Lower lobe of right lung (tissue), 2 donors: ENCODE measurements at regions not wholly inside any gene's neighbourhood (a gene's known extent, or its start where the extent isn't known, plus 50 kb on each side); places are given as distances from the start of the nearest gene placed in this dataset.

Experiments
- ATAC-seq, 2 donors: fragments of 200-7000 bp; cut with Tn5 transposase; one replicate each; pipeline ENCODE4 v1.9.1; 2020 to 2022; ENCODE audit warnings: mild to moderate bottlenecking in 2 of 2, moderate library complexity in 2 of 2
- DNase-seq: peaks from one replicate; pipeline ENCODE4 v3.0.0-alpha.2; 2020
- H3K27ac ChIP-seq: fragments of 200-600 bp; one replicate; pipeline ENCODE4 v1.8.0; 2022
- H3K27me3 ChIP-seq: fragments of 200-600 bp; one replicate; pipeline ENCODE4 v1.8.0; 2022; ENCODE audit warnings: low read depth
- H3K36me3 ChIP-seq: fragments of 200-600 bp; one replicate; pipeline ENCODE4 v1.8.0; 2022; ENCODE audit warnings: mild to moderate bottlenecking
- H3K4me1 ChIP-seq: fragments of 200-600 bp; one replicate; pipeline ENCODE4 v1.8.0; 2022
- H3K4me3 ChIP-seq: fragments of 200-600 bp; one replicate; pipeline ENCODE4 v1.8.0; 2022; ENCODE audit warnings: mild to moderate bottlenecking
- H3K9me3 ChIP-seq: fragments of 200-600 bp; one replicate; pipeline ENCODE4 v1.8.0; 2022
- CTCF ChIP-seq: fragments of 200-600 bp; IDR thresholded peaks from one replicate; pipeline ENCODE4 v1.8.0; 2022; ENCODE audit warnings: antibody characterized with exemption, mild to moderate bottlenecking
- intact Hi-C: fragments of 100-400 bp; cut with DNase I; formaldehyde crosslinking; loops from one replicate; pipeline ENCODE4 v1.11.0; 2022
- donor health status: DM: no; HTN: yes; CAD: no; lungs with severe emphysema.

- no peak for ATAC-seq
- Histone ChIP-seq H3K36me3 (no peaks in the 10 kb centered on the region), H3K27ac (no peak overlapping the region), H3K9me3 (no peaks in the 10 kb centered on the region), H3K4me1 (no peaks in the 10 kb centered on the region), H3K27me3 (no peaks in the 10 kb centered on the region), H3K4me3 (no peak overlapping the region)
- no peak for TF ChIP-seq CTCF
- DNase-seq, result no peak
- intact Hi-C loops, result no loop called here
Observed at GRCh38 chr5:40037713-40038112, 612.9 kb upstream of the DAB2 start.

GRCh38 chr5:40034441-40034840 lies 609.7 kb upstream of the DAB2 start:
- no peak for TF ChIP-seq CTCF
- DNase-seq (no peak), ATAC-seq (no peak)
- H3K4me1 ChIP-seq, result no peaks in the 10 kb centered on the region
- H3K27ac ChIP-seq, result no peak overlapping the region
- no peak overlapping the region for H3K4me3 ChIP-seq
- no peaks in the 10 kb centered on the region for H3K27me3 ChIP-seq
- no peaks in the 10 kb centered on the region for H3K36me3 ChIP-seq
- intact Hi-C loops, result no loop called here
- H3K9me3 ChIP-seq, result no peaks in the 10 kb centered on the region

GRCh38 chr5:40033411-40033810 lies 608.6 kb upstream of the DAB2 start:
- Histone ChIP-seq H3K27ac (no peak overlapping the region), H3K4me3 (no peak overlapping the region), H3K27me3 (no peaks in the 10 kb centered on the region), H3K9me3 (no peaks in the 10 kb centered on the region), H3K4me1 (no peaks in the 10 kb centered on the region), H3K36me3 (no peaks in the 10 kb centered on the region)
- intact Hi-C loops, result no loop called here
- ATAC-seq, result no peak
- no peak for DNase-seq
- no peak for TF ChIP-seq CTCF

- no peak for ATAC-seq
- TF ChIP-seq CTCF, result no peak
- Histone ChIP-seq H3K36me3 (no peaks in the 10 kb centered on the region), H3K4me1 (no peaks in the 10 kb centered on the region), H3K4me3 (no peak overlapping the region), H3K9me3 (no peaks in the 10 kb centered on the region), H3K27ac (no peak overlapping the region), H3K27me3 (no peaks in the 10 kb centered on the region)
- intact Hi-C loops, result no loop called here
- DNase-seq, result no peak
Observed at GRCh38 chr5:40033009-40033408, 608.2 kb upstream of the DAB2 start.

GRCh38 chr5:40030661-40031060 lies 605.9 kb upstream of the DAB2 start:
- intact Hi-C loops, result no loop called here
- DNase-seq, result no peak
- Histone ChIP-seq H3K27ac (no peak overlapping the region), H3K27me3 (no peaks in the 10 kb centered on the region), H3K9me3 (no peaks in the 10 kb centered on the region), H3K36me3 (no peaks in the 10 kb centered on the region), H3K4me1 (no peaks in the 10 kb centered on the region), H3K4me3 (no peak overlapping the region)
- no peak for TF ChIP-seq CTCF
- ATAC-seq, result no peak
